Left renal cortex interstitium (tissue), 4 donors: ENCODE measurements at regions not wholly inside any gene's neighbourhood (a gene's known extent, or its start where the extent isn't known, plus 50 kb on each side); places are given as distances from the start of the nearest gene placed in this dataset.

Source experiments
- DNase-seq, 4 donors: peaks; one replicate each; pipeline ENCODE4 v3.0.0-alpha.2; 2013; ENCODE audit warnings: low read depth in 4 of 4, low spot score in 2 of 4, missing footprints in 1 of 4

DNA sequence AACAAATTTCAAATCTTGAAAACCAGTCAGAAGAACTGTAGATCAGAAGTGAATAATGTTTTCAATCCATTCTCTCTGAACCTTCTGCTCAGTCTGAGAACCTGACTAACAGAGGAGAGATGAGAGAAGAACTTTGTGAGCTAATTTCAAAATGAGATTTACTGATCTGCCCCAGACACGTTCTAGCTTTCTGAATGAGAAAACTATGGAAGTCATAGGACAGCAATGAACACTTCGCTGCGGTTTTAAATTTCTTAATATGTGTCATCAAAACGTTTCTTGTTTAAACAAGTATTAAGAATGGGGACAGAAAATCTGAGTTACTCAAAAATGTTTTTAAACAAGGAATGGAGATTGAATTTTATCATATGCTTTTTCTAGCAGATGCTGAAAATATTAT, 66.6 kb upstream of the FAR2 start:
- no peak for DNase-seq

DNA sequence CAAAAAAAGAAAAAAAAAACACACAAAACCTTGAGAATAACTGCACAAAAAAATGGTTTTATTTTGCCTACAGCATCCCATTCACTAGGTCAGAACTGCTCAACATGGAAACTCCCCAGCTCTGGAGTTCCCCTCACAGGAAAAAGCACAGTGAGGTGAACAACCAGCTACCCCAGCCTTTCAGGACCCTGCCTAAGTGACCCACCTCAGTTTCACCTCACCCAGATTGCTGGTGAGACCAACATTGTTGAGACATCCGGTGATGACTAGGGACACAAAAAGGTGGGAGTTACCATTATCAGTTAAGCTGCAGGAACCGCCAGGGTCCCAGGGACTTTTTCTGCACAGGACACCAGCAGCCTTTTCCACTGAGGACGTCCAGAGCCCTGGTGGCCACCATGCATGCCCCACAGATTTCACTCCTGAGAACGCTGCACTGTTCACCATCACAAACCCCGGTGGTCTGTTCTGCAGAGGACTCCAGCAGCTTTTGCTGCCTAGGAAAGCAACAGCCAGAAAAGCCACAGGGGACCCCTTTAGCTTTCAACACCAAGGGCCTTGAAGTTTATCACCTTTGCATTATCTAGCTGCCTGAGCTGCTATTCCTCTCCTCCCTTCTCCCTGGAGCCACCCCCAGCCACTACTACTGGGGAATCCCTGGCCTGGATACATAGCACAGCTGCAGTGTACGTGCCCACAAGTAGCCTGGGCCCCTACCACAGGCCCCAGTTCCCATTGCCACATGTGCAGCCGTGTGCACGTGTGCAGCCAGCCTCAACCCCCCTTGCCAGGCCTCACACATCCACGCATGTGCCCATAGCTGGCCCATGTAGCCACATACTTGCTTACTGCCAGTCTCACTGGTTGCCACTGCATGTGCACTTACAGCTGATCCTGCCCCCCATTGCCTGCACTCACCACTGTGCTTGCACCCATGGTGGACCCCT, 62.5 kb upstream of the FAR2 start:
- no peak for DNase-seq

DNA sequence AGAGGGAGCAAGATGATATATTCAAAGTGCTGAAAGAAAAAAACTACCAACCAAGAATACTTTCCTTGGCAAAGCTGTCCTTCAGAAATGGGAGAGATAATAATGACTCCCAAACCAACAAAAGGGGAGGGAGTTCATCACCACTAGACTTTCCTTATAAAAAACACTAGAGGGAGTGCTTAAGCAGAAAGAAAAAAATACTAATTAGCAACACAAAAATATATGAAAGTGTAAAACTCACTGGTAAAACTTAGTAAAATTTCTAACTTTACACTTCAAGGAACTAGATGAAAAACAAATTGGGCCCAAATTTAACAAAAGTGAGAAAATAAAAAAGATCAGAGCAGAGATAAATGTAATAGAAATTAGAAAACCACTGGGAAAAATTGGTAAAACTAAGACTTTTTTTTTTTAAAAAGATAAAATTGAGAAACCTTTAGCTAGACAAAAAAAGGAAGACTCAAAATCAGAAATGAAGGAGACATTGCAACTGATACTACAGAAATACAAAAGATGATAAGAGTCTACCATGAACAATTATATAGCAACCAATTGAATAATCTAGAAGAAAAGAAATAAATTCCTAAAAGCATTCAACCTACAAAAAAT, 60.4 kb upstream of the FAR2 start:
- no peak for DNase-seq
